ENCODE measurements at regions not wholly inside any gene's neighbourhood (a gene's known extent, or its start where the extent isn't known, plus 50 kb on each side); places are given as distances from the start of the nearest gene placed in this dataset.

- DNase-seq: no peak
These were observed 70.8 kb upstream of the RPS23 start for GRCh38 chr5:82348784-82349425.

GRCh38 chr5:82347201-82347865, 69.2 kb upstream of the RPS23 start:
- DNase-seq: no peak

- DNase-seq: no peak
These were observed 68.4 kb upstream of the RPS23 start for GRCh38 chr5:82346399-82347165.

- no peak for DNase-seq
These were observed 67.0 kb upstream of the RPS23 start for GRCh38 chr5:82345108-82345507.

GRCh38 chr5:82341325-82341724, 63.2 kb upstream of the RPS23 start:
- DNase-seq: no peak

GRCh38 chr5:82340799-82341198, 62.6 kb upstream of the RPS23 start:
- DNase-seq: no peak

- no peak for DNase-seq
These were observed 61.6 kb upstream of the RPS23 start for GRCh38 chr5:82339792-82340191.

- DNase-seq: no peak
These were observed 60.7 kb upstream of the RPS23 start for GRCh38 chr5:82338771-82339373.

GRCh38 chr5:82336959-82337351, 58.8 kb upstream of the RPS23 start:
- DNase-seq: no peak

- no peak for DNase-seq
These were observed 58.2 kb upstream of the RPS23 start for GRCh38 chr5:82336226-82336958.

GRCh38 chr5:82335806-82336205, 57.7 kb upstream of the RPS23 start:
- no peak for DNase-seq

GRCh38 chr5:82334856-82335255, 56.7 kb upstream of the RPS23 start:
- no peak for DNase-seq

GRCh38 chr5:82334085-82334692, 56.0 kb upstream of the RPS23 start:
- no peak for DNase-seq

- no peak for DNase-seq
These were observed 54.9 kb upstream of the RPS23 start for GRCh38 chr5:82332886-82333615.

- no peak for DNase-seq
These were observed 54.1 kb upstream of the RPS23 start for GRCh38 chr5:82332064-82332855.

- DNase-seq: no peak
These were observed 53.4 kb upstream of the RPS23 start for GRCh38 chr5:82331557-82331956.

GRCh38 chr5:82330530-82331270, 52.5 kb upstream of the RPS23 start:
- no peak for DNase-seq

- no peak for DNase-seq
These were observed 51.2 kb upstream of the RPS23 start for GRCh38 chr5:82329393-82329792.

All from activated CD4-positive, alpha-beta T cell treated with anti-CD3 and anti-CD28 coated beads, Interleukin-2, amount 50 U/mL, for 48 hours (primary cell).